B cell (primary cell): ENCODE measurements at regions not wholly inside any gene's neighbourhood (a gene's known extent, or its start where the extent isn't known, plus 50 kb on each side); places are given as distances from the start of the nearest gene placed in this dataset.

ENCODE experiments used
- CTCF ChIP-seq: fragments of 200-600 bp; IDR thresholded peaks from one replicate; pipeline ENCODE4 v1.8.0; 2022; ENCODE audit warnings: antibody characterized with exemption, mild to moderate bottlenecking
- EZH2 ChIP-seq: IDR thresholded peaks from 2 replicates; pipeline ENCODE4 v1.6.1; 2012; ENCODE audit warnings: borderline replicate concordance, low read depth, mild to moderate bottlenecking, moderate library complexity, low read length; ENCODE audit not compliant: insufficient read depth, poor library complexity, severe bottlenecking

DNA sequence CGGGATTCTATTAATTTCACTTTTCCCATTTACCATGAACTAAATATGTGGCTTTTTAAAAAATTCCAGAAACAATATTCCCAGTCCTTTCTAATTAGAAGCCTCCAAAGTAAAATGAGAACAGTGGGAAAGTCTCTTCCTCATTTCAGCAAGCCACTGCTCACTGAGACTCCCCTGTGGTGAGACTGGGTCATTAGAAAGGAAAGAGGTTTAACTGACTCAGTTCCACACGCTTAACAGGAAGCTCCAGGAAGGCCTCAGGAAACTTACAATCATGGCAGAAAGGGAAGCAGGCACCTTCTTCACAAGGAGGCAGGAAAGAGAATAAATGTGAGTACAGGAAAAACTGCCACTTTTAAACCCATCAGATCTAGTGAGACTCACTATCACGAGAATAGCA is 258.9 kb upstream of the CHAC2 start:
- no peak for TF ChIP-seq CTCF
- TF ChIP-seq EZH2: no peak
